ENCODE measurements at regions not wholly inside any gene's neighbourhood (a gene's known extent, or its start where the extent isn't known, plus 50 kb on each side); places are given as distances from the start of the nearest gene placed in this dataset.

GRCh38 chr7:117944886-117945285 lies 71.6 kb upstream of the CTTNBP2 start:
- TF ChIP-seq CTCF (IDR thresholded peaks at IDR 0.05) (no peak), POLR2AphosphoS5 (IDR thresholded peaks at IDR 0.05) (no peak), EP300 (IDR thresholded peaks at IDR 0.05; ENCODE audit: low read depth) (no peak), POLR2A (IDR thresholded peaks at IDR 0.05) (no peak)
